NCI-H146 (cell line): ENCODE measurements at regions not wholly inside any gene's neighbourhood (a gene's known extent, or its start where the extent isn't known, plus 50 kb on each side); places are given as distances from the start of the nearest gene placed in this dataset.
A peak's percentile ranks its signal among the peaks of the same experiment; 100 is the strongest.

Experiments
- DNase-seq: peaks from one replicate; lab custom pipeline; 2025; lab: John Stamatoyannopoulos, UW

GRCh38 chr14:27096091-27096490 lies 498.3 kb upstream of the NOVA1 start:
- no peak for DNase-seq

GRCh38 chr14:27098451-27098850 lies 500.6 kb upstream of the NOVA1 start:
- DNase-seq, result no peak

DNA sequence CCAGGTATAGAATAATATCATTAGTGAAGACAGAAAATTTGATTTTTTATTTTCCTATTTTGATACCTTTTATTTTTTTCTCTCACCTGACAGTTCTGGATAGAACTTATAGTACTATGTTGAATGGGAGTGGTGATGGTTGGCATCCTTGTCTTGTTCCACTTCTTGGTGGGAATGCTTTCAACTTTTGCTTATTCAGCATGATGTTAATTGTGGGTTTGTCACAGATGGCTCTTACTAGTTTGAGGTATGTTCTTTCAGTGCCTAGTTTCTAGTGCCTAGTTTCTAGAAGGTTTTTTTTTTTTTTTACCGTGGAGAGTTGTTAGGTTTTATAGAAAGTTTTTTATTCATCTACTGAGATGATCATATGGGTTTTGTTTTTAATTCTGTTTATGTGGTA lies 516.3 kb upstream of the NOVA1 start:
- DNase-seq, result no peak

DNA sequence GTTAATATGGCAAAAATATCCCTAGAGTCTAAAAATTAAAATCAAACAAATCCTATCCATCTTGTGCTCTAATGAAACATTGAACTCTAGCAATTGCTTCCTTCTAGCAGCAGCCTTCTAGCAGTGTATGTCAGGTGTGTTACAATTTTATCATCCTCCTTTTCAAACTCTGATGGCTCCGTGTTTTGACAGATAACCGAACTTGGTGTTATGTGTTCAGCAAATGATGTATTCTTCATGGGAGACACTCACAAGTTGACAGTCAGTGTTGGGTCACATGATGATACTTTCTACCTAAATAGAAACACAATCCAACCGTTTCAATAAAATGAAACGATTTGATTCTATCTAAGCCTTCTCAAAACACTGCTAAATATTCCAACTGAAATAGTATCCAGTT lies 525.3 kb upstream of the NOVA1 start:
- no peak for DNase-seq

GRCh38 chr14:27127838-27128237 lies 530.0 kb upstream of the NOVA1 start:
- no peak for DNase-seq

DNA sequence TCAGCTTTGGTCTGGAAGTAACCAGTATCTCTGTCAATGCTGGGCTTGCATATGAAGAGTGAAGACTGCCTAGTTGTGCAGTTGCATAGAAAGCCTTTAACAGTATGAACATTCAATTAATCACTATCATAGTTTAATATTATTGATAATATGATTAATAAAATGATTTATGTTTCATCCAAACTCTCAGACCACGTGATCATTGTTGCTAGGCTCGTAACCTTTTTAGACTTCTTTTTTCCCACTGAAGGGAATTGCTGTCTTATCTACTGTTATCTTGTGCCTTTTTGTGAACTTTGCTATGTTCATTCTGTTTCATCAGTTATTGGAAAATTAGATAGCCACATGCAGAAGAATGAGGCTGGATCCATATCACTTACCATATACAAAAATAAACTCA lies 536.4 kb upstream of the NOVA1 start:
- DNase-seq, result no peak

- DNase-seq, result no peak
These were observed 547.3 kb upstream of the NOVA1 start for GRCh38 chr14:27145170-27145569.

DNA sequence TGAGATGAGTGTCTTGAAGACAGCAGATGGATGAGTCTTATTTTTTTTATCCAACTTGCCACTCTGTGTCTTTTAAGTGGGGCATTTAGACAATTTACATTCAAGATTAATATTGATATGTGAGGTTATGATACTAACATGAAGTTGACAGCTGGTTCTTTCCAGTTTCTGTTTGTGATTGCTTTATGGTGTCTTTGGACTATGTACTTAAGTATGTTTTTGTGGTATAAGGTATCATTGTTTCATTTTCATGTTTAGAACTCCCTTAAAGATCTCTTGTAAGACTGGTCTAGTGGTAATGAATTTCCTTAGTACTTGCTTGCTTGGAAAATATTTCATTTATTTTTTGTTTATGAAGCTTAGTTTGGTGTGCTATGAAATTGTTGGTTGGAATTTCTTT lies 550.3 kb upstream of the NOVA1 start:
- no peak for DNase-seq

DNA sequence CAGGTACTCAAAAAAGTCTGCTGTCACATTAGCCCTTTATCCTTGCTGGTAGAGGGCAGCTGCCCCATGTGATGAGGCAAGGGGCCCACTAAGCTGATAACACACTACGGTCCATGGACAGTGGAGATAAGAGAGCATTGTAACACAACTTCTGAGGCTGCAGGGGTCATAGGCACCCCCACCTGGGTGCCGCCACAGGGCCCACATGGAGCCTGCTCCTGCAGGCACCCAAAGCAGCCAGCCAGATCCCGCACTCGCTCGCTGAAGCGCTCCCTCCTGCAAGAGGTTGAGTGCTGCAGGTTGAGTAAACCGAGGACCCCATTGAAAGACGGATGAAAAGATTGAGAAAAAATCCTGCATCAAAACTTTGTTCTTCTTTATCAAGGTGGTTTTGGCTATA lies 566.3 kb upstream of the NOVA1 start:
- no peak for DNase-seq

- DNase-seq, result no peak
These were observed 577.7 kb upstream of the NOVA1 start for GRCh38 chr14:27175489-27175888.

DNA sequence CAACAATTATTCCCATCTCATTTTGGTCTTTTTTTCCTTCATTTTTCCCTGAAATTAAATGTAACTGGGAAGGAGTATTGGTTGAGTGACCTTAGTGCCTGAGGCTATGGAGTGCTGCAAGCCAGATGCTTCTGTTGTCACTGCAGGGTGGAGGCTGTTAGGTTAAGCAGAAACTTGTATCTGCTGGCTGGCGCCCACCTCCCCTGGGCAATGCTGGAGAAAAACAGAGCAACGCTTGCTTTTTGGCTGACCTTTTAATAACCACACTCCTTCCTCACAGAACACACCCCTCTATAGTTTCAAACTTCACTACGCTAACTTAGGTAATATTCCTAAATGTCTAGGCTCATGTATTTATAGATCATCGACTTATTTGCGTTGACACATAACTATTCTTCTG lies 583.5 kb upstream of the NOVA1 start:
- peak; percentile 1 for DNase-seq

GRCh38 chr14:27184427-27184826 lies 586.6 kb upstream of the NOVA1 start:
- DNase-seq, result no peak

- no peak for DNase-seq
These were observed 588.2 kb upstream of the NOVA1 start for GRCh38 chr14:27186048-27186447.

DNA sequence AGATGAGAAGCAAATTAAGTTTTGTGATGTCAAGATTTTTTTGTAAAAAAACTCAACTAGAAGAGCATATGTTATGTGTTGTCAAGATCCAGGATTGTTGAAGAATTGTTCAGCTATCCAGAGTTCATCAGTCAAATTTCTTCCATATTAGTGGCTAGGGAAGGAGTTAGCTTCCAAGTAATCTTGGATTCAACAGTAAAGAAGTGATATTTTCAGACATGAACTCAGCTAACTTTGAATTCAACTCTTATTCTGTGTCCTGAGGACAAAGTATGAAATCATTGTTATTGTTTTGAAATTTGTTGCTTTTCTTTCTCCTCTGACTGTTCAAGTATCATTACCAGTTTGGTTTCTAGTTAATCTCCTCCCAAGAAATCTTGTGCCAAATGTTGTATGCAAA lies 589.3 kb upstream of the NOVA1 start:
- DNase-seq, result no peak

- no peak for DNase-seq
These were observed 592.5 kb upstream of the NOVA1 start for GRCh38 chr14:27190296-27190695.

DNA sequence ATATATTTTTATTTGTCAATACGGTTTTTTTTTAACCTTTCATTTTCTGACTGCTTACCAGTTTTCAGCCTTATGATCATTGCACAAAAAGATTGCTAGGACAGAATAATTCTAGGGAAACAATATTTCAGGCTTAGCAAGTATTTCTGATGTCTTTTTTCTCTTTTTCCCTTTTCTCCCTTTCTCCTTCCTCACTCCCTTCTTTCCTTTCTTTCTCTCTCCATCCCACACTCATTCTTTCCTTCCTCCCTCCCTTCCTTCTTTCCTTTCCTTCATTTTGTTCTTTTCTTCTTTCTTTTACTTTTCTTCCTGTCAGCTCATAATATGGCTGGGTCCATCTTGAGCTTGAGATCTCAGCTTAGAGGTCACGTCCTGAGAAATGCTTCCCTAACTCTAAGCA lies 601.4 kb upstream of the NOVA1 start:
- no peak for DNase-seq

GRCh38 chr14:27205036-27205435 lies 607.2 kb upstream of the NOVA1 start:
- DNase-seq, result no peak

- no peak for DNase-seq
These were observed 613.9 kb upstream of the NOVA1 start for GRCh38 chr14:27211741-27212140.

DNA sequence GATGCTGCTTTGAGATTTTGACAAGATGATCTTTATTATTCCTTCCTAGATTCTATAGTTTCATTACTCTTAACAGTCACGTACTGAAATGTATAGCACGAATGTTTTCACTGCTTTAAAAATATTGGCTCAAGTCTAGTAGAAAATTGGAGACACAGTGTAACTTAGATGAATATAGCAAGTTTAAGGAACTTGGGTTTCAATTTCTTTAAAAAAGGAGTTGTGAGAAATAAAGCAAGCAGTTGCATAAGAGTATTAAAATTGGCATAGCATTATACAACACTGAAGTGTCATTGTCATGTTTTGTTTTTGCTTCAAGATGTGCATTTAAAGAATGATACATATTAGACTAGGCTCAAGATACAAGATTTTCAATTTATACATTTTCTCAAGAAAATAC lies 624.8 kb upstream of the NOVA1 start:
- no peak for DNase-seq

DNA sequence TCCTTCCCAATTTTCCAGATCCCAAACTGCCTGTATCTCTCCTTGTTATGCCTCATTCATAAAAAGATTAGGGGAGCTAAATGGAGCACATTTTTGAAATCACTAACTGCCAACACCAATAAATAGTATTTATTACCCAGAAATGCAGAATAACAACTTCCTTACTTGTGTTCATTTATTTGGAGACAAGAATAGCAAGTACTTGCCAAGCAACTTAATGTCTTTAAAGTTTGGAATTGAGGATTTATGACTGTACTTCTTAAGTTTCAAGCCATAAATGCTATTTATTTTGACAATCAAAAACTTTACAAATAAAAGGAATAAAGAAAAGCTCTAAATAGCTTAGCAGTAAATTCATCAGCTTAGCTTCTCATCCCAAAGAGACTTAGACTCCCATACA lies 626.1 kb upstream of the NOVA1 start:
- no peak for DNase-seq

GRCh38 chr14:27228053-27228452 lies 630.2 kb upstream of the NOVA1 start:
- no peak for DNase-seq

DNA sequence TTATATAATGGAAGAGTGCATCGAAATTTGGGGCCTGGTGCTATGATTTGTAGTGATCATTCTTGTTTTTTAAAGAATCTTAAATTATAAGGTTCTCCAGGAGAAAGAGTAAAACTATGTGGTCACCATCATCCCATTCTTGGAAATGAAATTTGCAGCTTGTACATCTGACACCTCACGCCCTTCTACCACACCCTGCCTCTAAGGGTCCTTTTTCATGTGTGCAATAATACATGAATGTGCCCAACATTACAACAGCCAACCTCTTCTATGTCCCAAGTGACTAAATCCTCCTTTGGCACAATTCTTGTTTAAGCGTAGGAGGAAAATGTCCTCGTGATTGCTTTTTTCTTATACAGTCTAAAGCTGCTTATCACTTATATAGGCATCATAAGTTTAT lies 636.5 kb upstream of the NOVA1 start:
- no peak for DNase-seq

DNA sequence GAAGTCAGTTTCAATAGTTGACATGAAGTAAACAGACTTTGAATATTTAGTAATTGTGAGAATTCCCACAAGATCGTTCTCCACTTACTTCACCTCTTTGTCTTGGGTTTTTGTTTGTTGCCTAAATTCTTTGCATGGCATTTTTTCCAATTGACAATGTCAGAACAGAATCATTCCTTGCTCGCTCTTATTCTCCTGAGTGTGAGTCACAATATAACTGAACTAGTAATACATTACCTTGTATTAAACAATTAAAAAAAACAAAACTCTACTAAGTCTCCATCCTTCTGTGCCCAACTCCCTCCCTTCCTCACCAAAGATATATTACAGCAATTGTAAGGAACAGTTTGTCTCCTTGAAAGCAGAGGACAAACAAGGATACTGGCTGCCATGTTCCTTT lies 638.8 kb upstream of the NOVA1 start:
- DNase-seq, result no peak

DNA sequence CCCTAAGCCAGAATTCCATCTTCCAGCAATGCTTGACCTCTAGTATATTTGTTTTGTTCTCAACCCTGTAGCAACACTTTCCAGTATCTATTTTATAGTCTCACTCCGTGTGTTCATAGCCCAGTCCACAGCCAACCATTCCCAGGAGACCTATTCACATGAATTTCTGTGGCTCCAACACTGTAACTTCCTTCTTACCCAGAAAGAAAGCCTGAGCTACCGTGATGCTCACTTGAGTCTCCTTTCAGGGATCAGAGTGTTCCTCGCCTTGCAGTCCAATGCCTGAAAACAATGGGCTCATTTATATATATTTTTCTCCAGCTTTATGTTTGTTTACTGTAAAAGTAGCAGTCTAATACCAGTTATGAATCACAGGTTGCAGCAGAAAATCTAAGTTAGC lies 645.0 kb upstream of the NOVA1 start:
- DNase-seq, result no peak

DNA sequence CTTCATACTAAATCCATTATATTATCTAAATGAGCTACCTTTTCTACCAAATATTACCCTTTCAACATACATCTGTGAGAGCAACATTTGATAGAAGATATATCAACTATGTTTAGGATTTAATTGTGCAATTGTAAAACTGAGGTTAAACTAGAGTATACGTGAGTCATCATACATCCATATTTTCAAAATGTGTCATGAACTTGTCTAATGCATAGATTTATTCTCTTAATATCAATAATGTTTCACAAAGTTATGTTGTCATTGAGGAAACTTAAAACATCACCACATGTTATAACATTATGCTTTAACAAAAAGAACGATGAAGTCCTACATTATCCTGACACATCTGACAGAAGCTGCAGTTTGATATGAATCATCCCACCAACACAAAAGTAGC lies 645.5 kb upstream of the NOVA1 start:
- no peak for DNase-seq
